Osteocyte (in vitro differentiated cells): ENCODE measurements at regions not wholly inside any gene's neighbourhood (a gene's known extent, or its start where the extent isn't known, plus 50 kb on each side); places are given as distances from the start of the nearest gene placed in this dataset.

Experiments
- DNase-seq: peaks from one replicate; pipeline ENCODE4 v3.0.0; 2021; ENCODE audit warnings: mixed read lengths; ENCODE audit not compliant: unreplicated experiment; ENCODE audit errors: extremely low spot score
- H3K27ac Mint-ChIP-seq: one replicate; pipeline ENCODE4 v1.8.0; 2021; ENCODE audit warnings: mild to moderate bottlenecking, mixed read lengths; ENCODE audit not compliant: unreplicated experiment
- H3K27me3 Mint-ChIP-seq: one replicate; pipeline ENCODE4 v1.8.0; 2021; ENCODE audit warnings: mixed read lengths; ENCODE audit not compliant: unreplicated experiment
- H3K36me3 Mint-ChIP-seq: one replicate; pipeline ENCODE4 v1.8.0; 2021; ENCODE audit warnings: mixed read lengths; ENCODE audit not compliant: unreplicated experiment
- H3K4me1 Mint-ChIP-seq: one replicate; pipeline ENCODE4 v1.8.0; 2021; ENCODE audit warnings: mixed read lengths; ENCODE audit not compliant: unreplicated experiment
- H3K4me3 Mint-ChIP-seq: one replicate; pipeline ENCODE4 v1.8.0; 2021; ENCODE audit warnings: mild to moderate bottlenecking, moderate library complexity, mixed read lengths; ENCODE audit not compliant: unreplicated experiment
- H3K9me3 Mint-ChIP-seq: one replicate; pipeline ENCODE4 v1.8.0; 2021; ENCODE audit warnings: mixed read lengths; ENCODE audit not compliant: unreplicated experiment
- CTCF ChIP-seq: fragments of 200-600 bp; sonication (generic); IDR thresholded peaks from 2 replicates; pipeline ENCODE4 v1.5.0; 2021; ENCODE audit warnings: antibody characterized with exemption, mild to moderate bottlenecking, moderate library complexity

- H3K4me1 Mint-ChIP-seq, result no peaks in the 10 kb centered on the region
- no peak overlapping the region for H3K4me3 Mint-ChIP-seq
- DNase-seq, result no peak
- no peaks in the 10 kb centered on the region for H3K36me3 Mint-ChIP-seq
- peaks cover 11% of the 10 kb centered on the region for H3K27me3 Mint-ChIP-seq
- H3K9me3 Mint-ChIP-seq, result no peaks in the 10 kb centered on the region
- no peak for TF ChIP-seq CTCF
- no peak overlapping the region for H3K27ac Mint-ChIP-seq
Measured at GRCh38 chr18:30343090-30343489, 699.5 kb downstream of the DSC3 start.

DNA sequence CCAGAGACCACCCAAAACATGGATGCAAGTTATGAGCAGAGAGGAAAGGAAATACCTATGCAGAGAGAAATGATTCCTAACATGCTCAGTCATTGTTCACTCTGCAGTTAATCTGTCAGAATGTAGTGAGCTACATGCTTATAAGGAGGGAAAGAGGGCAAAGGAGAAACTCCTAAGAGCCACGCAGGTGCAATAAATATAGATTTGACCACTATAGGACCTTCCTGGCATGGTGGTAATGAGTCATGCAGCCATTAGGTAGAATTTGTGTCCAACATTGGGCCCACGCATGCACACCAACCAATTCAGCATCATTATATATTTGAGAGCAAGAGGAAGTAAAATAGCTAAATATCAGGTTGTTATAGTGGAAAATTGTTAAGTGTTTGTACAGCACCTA lies 699.9 kb downstream of the DSC3 start:
- DNase-seq, result no peak
- no peak for TF ChIP-seq CTCF
- Mint-ChIP-seq H3K4me3 (no peak overlapping the region), H3K27ac (no peak overlapping the region), H3K9me3 (no peaks in the 10 kb centered on the region), H3K36me3 (no peaks in the 10 kb centered on the region), H3K4me1 (no peaks in the 10 kb centered on the region), H3K27me3 (peaks cover 11% of the 10 kb centered on the region)

DNA sequence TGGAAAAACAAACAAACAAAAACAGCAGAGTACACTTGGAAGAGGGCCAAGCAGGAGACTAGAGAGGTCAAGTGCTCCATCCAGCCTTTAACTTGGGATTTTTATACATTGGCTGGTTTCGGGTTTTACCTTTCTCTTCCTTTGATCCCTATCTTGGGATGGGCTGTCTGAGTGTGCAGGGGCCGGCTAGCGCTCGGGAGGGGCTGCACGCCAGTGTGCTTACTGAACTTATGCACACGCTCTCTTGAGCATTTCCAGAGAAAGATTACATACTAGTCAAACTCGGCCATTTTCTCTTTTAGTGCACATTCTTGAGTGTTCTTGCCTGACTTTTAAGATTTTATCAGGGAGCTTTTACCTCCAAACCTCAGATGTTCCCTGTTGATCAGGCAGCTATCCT lies 707.8 kb downstream of the DSC3 start:
- Mint-ChIP-seq H3K36me3 (no peaks in the 10 kb centered on the region), H3K9me3 (no peaks in the 10 kb centered on the region), H3K27me3 (peaks cover 13% of the 10 kb centered on the region), H3K4me3 (no peak overlapping the region), H3K4me1 (no peaks in the 10 kb centered on the region), H3K27ac (no peak overlapping the region)
- no peak for TF ChIP-seq CTCF
- no peak for DNase-seq

GRCh38 chr18:30333310-30333709 lies 709.2 kb downstream of the DSC3 start:
- Mint-ChIP-seq H3K36me3 (no peaks in the 10 kb centered on the region), H3K9me3 (no peaks in the 10 kb centered on the region), H3K27me3 (peaks cover 13% of the 10 kb centered on the region), H3K4me1 (no peaks in the 10 kb centered on the region), H3K4me3 (no peak overlapping the region), H3K27ac (no peak overlapping the region)
- TF ChIP-seq CTCF, result no peak
- DNase-seq, result no peak

DNA sequence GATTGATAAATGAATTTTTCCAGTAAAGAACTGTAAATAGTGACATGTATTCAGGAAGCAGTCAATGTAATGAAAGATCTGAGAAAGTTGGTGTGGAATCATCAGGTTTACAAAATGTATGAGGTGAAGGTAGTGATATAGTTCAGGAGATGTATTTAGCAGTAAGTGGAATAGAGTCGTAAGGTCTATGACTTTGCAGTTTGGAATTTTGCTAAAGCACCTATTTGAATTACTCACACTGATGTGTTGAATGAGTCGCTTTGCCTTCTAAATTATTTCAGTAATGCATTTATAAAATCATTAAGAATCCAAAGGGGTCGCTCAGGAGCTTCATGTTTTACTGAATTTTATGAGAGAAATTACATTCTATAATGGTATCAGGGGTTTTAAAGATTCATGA lies 713.7 kb downstream of the DSC3 start:
- DNase-seq, result no peak
- no peaks in the 10 kb centered on the region for H3K9me3 Mint-ChIP-seq
- no peaks in the 10 kb centered on the region for H3K36me3 Mint-ChIP-seq

More for the DNA sequence above, 713.7 kb downstream of the DSC3 start:
- Mint-ChIP-seq H3K27me3 (peaks cover 7% of the 10 kb centered on the region), H3K4me1 (peaks cover 16% of the 10 kb centered on the region), H3K27ac (no peak overlapping the region), H3K4me3 (no peak overlapping the region)
- no peak for TF ChIP-seq CTCF
